Bone marrow (tissue), 2 donors: ENCODE measurements at regions not wholly inside any gene's neighbourhood (a gene's known extent, or its start where the extent isn't known, plus 50 kb on each side); places are given as distances from the start of the nearest gene placed in this dataset.
"Not testable (repeated sequence)": the region's sequence is repeated elsewhere in the genome, so short reads cannot be mapped to it uniquely, and the experiment has no call there.

Experiments
- DNase-seq, 2 donors: peaks; one replicate each; lab custom pipeline; 2025; lab: John Stamatoyannopoulos, UW

DNA sequence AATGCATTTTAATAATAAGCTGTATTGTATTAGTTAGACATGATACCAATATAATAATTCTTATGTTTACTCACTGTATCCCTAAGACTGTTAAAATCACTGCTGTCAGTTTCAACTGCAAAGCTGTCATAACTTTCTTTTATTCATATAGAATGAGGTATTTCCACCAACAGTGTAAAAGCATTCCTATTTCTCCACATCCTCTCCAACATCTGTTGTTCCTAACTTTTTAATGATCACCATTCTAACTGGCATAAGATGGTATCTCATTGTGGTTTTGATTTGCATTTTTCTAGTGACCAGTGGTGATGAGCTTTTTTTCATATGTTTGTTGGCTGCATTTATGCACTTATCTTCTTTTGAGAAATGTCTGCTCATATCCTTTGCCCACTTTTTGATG lies 177.6 kb upstream of the MME start:
- DNase-seq, result not testable (repeated sequence)

DNA sequence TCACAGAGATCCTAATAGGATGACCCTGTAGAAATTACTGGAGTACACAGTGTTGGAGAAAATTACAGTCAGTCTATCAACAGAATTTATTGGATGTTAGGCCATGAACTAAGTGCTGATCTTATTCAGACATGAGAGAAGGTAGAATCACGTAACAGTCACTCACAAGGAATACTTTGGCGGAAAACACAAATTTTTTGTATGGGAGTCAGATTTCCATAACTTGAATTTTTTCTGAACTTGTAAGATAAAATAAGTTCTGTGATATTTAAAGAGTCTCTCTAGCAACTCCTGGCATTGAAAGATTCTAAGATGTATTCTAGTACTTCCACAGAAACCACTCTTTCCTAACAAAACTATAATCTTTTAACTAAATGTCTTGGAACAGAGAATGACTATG lies 178.8 kb upstream of the MME start:
- no peak for DNase-seq

GRCh38 chr3:154900816-154901215 lies 179.3 kb upstream of the MME start:
- DNase-seq, result no peak

DNA sequence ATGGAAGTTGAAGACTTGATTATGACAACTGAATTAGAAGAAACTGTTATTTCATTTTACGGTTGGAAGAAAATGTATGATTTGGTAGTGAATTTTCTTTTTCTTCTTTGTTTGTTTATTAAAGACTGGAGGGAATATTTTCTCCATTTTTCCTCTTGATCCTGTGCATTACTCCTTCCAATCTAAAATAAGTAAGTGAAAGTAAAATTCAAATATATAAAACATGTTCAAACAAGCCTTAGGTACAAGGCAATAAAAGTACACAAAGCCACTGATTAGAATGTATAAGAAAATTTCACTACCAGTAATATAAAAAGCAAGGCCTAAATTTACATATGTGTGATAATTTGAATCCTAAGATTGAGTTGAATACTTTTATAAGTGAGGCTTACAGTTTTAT lies 181.2 kb upstream of the MME start:
- DNase-seq, result no peak

GRCh38 chr3:154898443-154898842 lies 181.7 kb upstream of the MME start:
- no peak for DNase-seq

DNA sequence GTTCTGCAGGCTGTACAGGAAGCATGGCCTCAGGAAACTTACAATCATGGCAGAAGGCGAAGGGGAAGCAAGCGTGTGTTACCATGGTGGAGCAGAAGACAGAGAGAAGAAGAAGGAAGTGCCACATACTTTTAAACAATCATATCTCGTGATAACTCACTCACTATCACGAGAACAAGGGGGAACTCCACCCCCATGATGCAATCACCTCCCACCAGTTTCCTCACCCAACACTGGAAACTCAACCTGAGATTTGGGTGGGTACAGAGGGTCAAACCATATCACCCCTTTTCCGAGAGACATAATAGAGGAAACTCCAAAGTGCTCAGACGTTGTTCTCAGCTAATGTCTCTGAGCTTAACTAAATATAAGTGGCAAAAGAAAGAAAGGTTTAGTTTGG lies 186.3 kb upstream of the MME start:
- DNase-seq, result no peak

DNA sequence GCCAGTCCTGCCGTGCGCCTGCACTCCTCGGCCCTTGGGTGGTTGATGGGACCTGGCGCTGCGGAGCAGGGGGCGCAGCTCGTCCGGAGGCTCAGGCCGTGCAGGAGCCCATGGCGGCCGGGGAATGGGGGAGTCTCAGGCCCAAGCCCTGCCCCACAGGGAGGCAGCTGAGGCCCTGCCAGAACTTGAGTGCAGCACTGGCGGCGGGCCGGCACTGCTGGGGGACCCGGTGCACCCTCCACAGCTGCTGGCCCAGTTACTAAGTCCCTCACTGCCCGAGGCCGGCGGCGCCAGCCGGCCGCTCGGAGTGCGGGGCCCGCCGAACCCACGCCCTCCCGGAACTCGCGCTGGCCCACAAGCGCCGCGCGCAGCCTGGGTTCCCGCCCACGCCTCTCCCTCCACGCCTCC lies 190.9 kb upstream of the MME start:
- no peak for DNase-seq

DNA sequence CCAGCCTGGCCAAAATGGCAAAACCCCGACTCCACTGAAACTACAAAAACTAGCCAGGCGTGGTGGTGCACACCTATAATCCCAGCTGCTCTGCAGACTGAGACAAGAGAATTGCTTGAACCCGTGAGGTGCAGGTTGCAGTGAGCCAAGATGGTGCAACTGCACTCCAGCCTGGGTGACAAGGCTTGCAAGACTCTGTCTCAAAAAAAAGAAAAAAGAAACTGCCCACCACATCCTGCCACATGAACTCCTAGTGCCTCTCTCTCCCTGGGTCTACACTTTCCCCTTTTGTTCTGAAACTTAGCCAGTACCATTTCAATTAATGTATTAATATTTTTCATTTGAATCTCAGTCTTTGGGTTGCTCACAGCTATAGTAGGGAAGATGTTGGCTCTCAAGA lies 192.2 kb upstream of the MME start:
- no peak for DNase-seq

GRCh38 chr3:154886437-154886836 lies 193.7 kb upstream of the MME start:
- no peak for DNase-seq

DNA sequence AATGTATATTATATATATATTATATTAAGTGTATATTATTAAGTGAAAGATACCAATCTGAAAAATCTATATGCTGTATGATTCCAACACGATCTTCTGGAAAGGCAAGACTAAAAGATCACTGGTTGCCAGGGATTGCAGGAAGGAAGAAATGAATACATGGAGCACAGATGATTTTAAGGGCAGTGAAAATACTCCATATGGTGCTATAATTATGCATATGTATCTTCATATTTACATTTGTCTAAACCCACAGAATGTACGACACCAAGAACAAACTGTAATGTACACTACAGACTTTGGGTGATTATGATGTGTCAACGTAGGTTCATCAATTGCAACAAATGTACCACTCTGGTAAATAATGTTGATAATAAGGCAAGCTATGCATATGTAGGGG lies 194.7 kb upstream of the MME start:
- no peak for DNase-seq

DNA sequence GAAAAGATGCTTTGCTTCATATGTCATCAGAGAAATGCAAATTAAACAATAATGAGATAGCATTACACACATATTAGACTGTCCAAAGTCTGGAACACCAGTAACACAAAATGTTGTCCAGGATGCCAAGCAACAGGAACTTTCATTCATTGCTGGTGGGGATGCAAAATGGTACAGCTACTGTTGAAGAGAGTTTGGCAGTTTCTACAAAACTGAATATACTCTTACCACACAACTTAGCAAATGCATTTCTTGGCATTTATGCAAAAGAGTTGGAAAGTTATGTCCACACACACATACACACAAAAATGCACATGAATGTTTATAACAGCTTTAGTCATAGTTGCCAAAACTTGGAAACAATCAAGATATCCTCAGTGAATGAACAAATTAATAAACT lies 195.2 kb upstream of the MME start:
- DNase-seq, result no peak

GRCh38 chr3:154875142-154875541 lies 205.0 kb upstream of the MME start:
- DNase-seq, result no peak

- DNase-seq, result no peak
Observed at GRCh38 chr3:154872696-154873095, 207.4 kb upstream of the MME start.

GRCh38 chr3:154872074-154872473 lies 208.0 kb upstream of the MME start:
- DNase-seq, result no peak

DNA sequence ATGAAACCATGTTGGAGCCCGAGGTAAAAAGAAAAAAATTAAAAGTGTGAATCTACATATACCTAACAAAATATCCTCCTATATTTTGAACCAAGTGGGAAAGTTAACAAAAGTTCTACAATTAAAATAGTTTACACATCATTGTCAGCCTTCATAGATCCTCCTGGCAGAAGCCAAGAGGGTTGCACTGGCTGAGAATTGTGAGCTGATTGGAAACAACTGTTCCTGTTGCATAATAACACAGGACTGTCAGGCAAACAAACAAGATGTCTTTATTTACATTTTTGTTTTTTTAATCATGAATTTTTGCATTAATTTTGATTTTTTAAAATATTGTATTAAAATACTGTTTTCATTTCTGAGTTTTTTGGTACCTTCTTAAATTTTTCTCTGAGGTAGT lies 215.2 kb upstream of the MME start:
- no peak for DNase-seq

DNA sequence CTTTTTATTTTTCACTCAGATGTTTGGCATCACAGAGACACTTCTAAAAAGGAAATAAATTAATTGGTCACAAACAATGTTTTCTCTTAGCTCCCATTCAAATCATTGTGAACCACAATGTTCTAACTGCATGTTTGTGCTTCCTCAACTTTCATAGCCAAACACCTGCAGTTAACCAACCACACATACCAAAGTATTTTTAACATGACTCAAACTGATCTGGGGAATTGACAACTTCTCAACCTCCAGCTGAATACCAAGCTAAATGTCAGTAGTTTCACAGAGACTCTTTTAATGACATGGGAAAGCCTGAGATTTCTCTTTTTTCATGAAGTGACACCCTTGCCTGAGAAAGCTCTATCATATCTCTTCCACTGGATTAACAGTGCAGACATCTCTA lies 217.9 kb upstream of the MME start:
- no peak for DNase-seq

GRCh38 chr3:154852998-154853397 lies 227.1 kb upstream of the MME start:
- not testable (repeated sequence) for DNase-seq

DNA sequence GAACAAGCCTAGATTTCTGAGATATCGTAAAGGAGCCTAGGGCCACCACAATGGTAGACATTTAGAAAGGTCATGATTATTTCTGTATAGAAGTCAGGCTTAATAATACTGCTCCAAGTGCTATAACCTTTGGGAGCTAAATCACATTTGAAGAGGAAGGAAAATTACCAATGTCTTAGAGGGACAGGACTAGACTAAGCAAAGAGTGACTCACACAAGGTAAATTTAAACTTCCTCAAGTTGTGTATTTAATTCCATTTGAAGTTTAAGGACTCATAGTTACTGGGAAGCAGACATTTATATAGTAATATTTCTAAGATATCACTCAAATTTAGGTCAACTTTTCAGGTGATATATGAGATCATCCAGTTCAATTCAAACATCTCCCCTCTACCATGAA lies 227.6 kb upstream of the MME start:
- no peak for DNase-seq

- DNase-seq, result no peak
Observed at GRCh38 chr3:154851644-154852043, 228.5 kb upstream of the MME start.

- DNase-seq, result no peak
Observed at GRCh38 chr3:154850921-154851320, 229.2 kb upstream of the MME start.

GRCh38 chr3:154849408-154849807 lies 230.7 kb upstream of the MME start:
- no peak for DNase-seq

GRCh38 chr3:154844863-154845262 lies 235.3 kb upstream of the MME start:
- no peak for DNase-seq

DNA sequence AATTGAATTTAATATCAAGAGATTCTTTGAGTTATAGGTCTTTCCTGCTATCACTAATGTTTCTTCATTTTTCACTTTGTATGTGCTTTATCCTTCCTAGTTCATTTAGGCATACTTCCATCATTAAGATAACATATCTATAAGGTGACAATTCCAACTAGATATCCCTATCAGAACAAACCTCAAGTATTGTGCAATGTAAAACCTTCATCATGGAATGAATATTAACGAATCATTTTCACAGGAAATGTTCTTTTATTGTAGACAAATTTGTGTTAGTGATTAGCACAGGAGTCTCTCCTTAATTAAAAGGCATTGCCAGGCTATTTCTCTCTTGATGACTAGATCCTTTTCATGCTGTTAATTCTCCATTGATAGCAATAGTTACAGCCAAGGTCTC lies 236.5 kb upstream of the MME start:
- no peak for DNase-seq

- DNase-seq, result no peak
Observed at GRCh38 chr3:154842536-154842935, 237.6 kb upstream of the MME start.

DNA sequence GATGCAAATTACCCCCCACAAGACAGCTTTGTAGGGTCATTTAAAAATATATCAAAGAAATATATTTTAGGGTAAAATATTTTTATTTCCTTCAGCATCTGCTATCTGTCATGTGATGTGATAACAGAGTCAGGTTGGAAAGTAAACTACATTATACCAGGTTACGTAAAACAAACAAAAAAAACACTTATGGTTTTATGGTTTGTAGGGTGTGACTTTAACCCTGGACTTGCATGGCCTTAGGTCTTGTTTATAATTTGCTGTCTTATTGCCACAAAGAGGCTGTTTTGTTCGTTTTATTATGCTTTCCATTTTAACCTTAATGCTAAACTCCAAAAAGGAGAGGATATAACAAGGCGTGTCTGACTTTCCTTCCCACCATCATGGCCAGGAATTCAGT lies 244.5 kb upstream of the MME start:
- DNase-seq, result no peak
